HEK293T (cell line): ENCODE measurements at regions not wholly inside any gene's neighbourhood (a gene's known extent, or its start where the extent isn't known, plus 50 kb on each side); places are given as distances from the start of the nearest gene placed in this dataset.
A peak's percentile ranks its signal among the peaks of the same experiment; 100 is the strongest.

Experiments
- CTCF ChIA-PET: fragments of 350-600 bp; formaldehyde crosslinking; extraction: SDS; loops from one replicate; lab custom pipeline; 2021; ENCODE audit warnings: antibody characterized with exemption, inconsistent platforms; lab: Yijun Ruan, JAX
- POLR2A ChIA-PET: fragments of 350-600 bp; formaldehyde crosslinking; extraction: SDS; loops from one replicate; lab custom pipeline; 2020; ENCODE audit warnings: antibody characterized with exemption, inconsistent platforms; lab: Yijun Ruan, JAX
- DNase-seq: peaks from one replicate; pipeline ENCODE4 v3.0.0; 2012; ENCODE audit warnings: mixed read lengths; ENCODE audit errors: extremely low spot score
- ARNT ChIP-seq: fragments of 450-650 bp; IDR thresholded peaks from 2 replicates; pipeline ENCODE4 v1.6.1; 2017; ENCODE audit warnings: mild to moderate bottlenecking
- BHLHE40 ChIP-seq: fragments of 450-650 bp; IDR thresholded peaks from 2 replicates; pipeline ENCODE4 v1.6.1; 2016; ENCODE audit warnings: mild to moderate bottlenecking, moderate library complexity, borderline replicate concordance
- CTBP1 ChIP-seq: fragments of 450-650 bp; IDR thresholded peaks from 2 replicates; pipeline ENCODE4 v1.6.1; 2016; ENCODE audit warnings: borderline replicate concordance
- ELF4 ChIP-seq: fragments of 450-650 bp; IDR thresholded peaks from 2 replicates; pipeline ENCODE4 v1.6.1; 2017; ENCODE audit warnings: antibody characterized with exemption
- FOXA1 ChIP-seq: fragments of 450-650 bp; IDR thresholded peaks from 2 replicates; pipeline ENCODE4 v1.6.1; 2016; ENCODE audit warnings: mild to moderate bottlenecking
- FOXK2 ChIP-seq: fragments of 450-650 bp; IDR thresholded peaks from 2 replicates; pipeline ENCODE4 v1.6.1; 2016; ENCODE audit warnings: mild to moderate bottlenecking
- FOXM1 ChIP-seq: fragments of 450-650 bp; IDR thresholded peaks from 2 replicates; pipeline ENCODE4 v1.6.1; 2017; ENCODE audit warnings: mild to moderate bottlenecking, borderline replicate concordance
- HDGF ChIP-seq: fragments of 450-650 bp; IDR thresholded peaks from 2 replicates; pipeline ENCODE4 v1.6.1; 2017; ENCODE audit warnings: antibody characterized with exemption, borderline replicate concordance
- L3MBTL2 ChIP-seq: fragments of 450-650 bp; conservative IDR thresholded peaks from 2 replicates; pipeline ENCODE4 v1.6.1; 2016; ENCODE audit warnings: mild to moderate bottlenecking
- LEF1 ChIP-seq: fragments of 450-650 bp; IDR thresholded peaks from 2 replicates; pipeline ENCODE4 v1.6.1; 2017; ENCODE audit warnings: mild to moderate bottlenecking, borderline replicate concordance
- NFRKB ChIP-seq: fragments of 450-650 bp; IDR thresholded peaks from 2 replicates; pipeline ENCODE4 v1.6.1; 2016; ENCODE audit warnings: mild to moderate bottlenecking, moderate library complexity
- PKNOX1 ChIP-seq: fragments of 450-650 bp; IDR thresholded peaks from 2 replicates; pipeline ENCODE4 v1.6.1; 2016
- SP1 ChIP-seq: fragments of 450-650 bp; IDR thresholded peaks from 2 replicates; pipeline ENCODE4 v1.6.1; 2017
- SUZ12 ChIP-seq: fragments of 450-650 bp; IDR thresholded peaks from 2 replicates; pipeline ENCODE4 v1.6.1; 2016; ENCODE audit warnings: mild to moderate bottlenecking
- TARDBP ChIP-seq: fragments of 450-650 bp; IDR thresholded peaks from 2 replicates; pipeline ENCODE4 v1.6.1; 2016
- ZNF384 ChIP-seq: fragments of 450-650 bp; IDR thresholded peaks from 2 replicates; pipeline ENCODE4 v1.6.1; 2016

- TF ChIP-seq BHLHE40 (no peak), SP1 (no peak)
- ChIA-PET POLR2A (no interaction called here), CTCF (no interaction called here)
- no peak for DNase-seq
Observed at GRCh38 chr10:117936566-117936965, 110.2 kb downstream of the RAB11FIP2 start.

- TF ChIP-seq LEF1 (no peak), BHLHE40 (no peak), HDGF (no peak), NFRKB (no peak), TARDBP (no peak), L3MBTL2 (no peak)
- ChIA-PET POLR2A (no interaction called here), CTCF (no interaction called here)
- DNase-seq, result no peak
Observed at GRCh38 chr10:117936976-117937375, 109.8 kb downstream of the RAB11FIP2 start.

- TF ChIP-seq LEF1 (no peak), FOXA1 (no peak), SP1 (no peak), NFRKB (no peak), PKNOX1 (no peak), ZNF384 (no peak), L3MBTL2 (no peak), CTBP1 (no peak), ELF4 (no peak), HDGF (no peak), ARNT (no peak), FOXK2 (no peak), BHLHE40 (no peak), FOXM1 (no peak), SUZ12 (no peak), TARDBP (no peak)
- ChIA-PET POLR2A (no interaction called here), CTCF (no interaction called here)
Observed at GRCh38 chr10:117938104-117938503, 108.6 kb downstream of the RAB11FIP2 start.

GRCh38 chr10:117942226-117942625 lies 104.5 kb downstream of the RAB11FIP2 start:
- ChIA-PET POLR2A (no interaction called here), CTCF (no interaction called here)
- TF ChIP-seq FOXM1 (no peak), ARNT (no peak), ZNF384 (no peak), L3MBTL2 (no peak), SUZ12 (no peak), ELF4 (no peak), SP1 (no peak), PKNOX1 (no peak), NFRKB (no peak), TARDBP (no peak), FOXA1 (no peak), BHLHE40 (no peak), LEF1 (no peak), HDGF (no peak), CTBP1 (no peak)
- DNase-seq, result no peak

More at GRCh38 chr10:117938104-117938503, 108.6 kb downstream of the RAB11FIP2 start:
- no peak for DNase-seq

- no peak for TF ChIP-seq ZNF384
- no peak for TF ChIP-seq ELF4
- TF ChIP-seq SUZ12, result no peak
- TF ChIP-seq HDGF, result no peak
- no peak for TF ChIP-seq LEF1
- TF ChIP-seq PKNOX1, result no peak
- TF ChIP-seq CTBP1, result no peak
- TF ChIP-seq NFRKB, result no peak
- no peak for TF ChIP-seq ARNT
- TF ChIP-seq TARDBP, result no peak
- no peak for TF ChIP-seq FOXM1
- TF ChIP-seq SP1, result no peak
- ChIA-PET POLR2A (no interaction called here), CTCF (no interaction called here)
- no peak for DNase-seq
Observed at GRCh38 chr10:117944676-117945447, 101.9 kb downstream of the RAB11FIP2 start.

GRCh38 chr10:117945651-117946050 lies 101.1 kb downstream of the RAB11FIP2 start:
- DNase-seq, result no peak
- TF ChIP-seq ARNT, result no peak
- TF ChIP-seq BHLHE40, result no peak
- peak; percentile 6; the same call in 1 of the 2 replicates for TF ChIP-seq ZNF384
- TF ChIP-seq PKNOX1, result no peak
- no peak for TF ChIP-seq LEF1
- TF ChIP-seq CTBP1, result no peak
- POLR2A ChIA-PET, result no interaction called here
- CTCF ChIA-PET, result no interaction called here
